Stimulated activated naive B cell treated with anti-CD40 and anti-IgM and Interleukin-4, amounts not matched to agents 10 μg/mL and 1 μg/mL and 100 μg/mL, for 72 hours (primary cell): ENCODE measurements at regions not wholly inside any gene's neighbourhood (a gene's known extent, or its start where the extent isn't known, plus 50 kb on each side); places are given as distances from the start of the nearest gene placed in this dataset.

Experiments used
- ATAC-seq, 2 donors: fragments of 150-1000 bp; cut with Tn5 transposase; replicated peaks; 2 replicates each; pipeline ENCODE4 v1.10.0; 2021; ENCODE audit warnings: moderate library complexity in 1 of 2
- DNase-seq: peaks from one replicate; pipeline ENCODE4 v3.0.0; 2021
- H3K27ac Mint-ChIP-seq: one replicate; pipeline ENCODE4 v1.8.0; 2022; ENCODE audit warnings: mild to moderate bottlenecking, mixed read lengths
- H3K27me3 Mint-ChIP-seq, 2 donors: one replicate each; pipeline ENCODE4 v1.8.0; 2022; ENCODE audit warnings: mixed read lengths in 2 of 2
- H3K36me3 Mint-ChIP-seq, 2 donors: one replicate each; pipeline ENCODE4 v1.8.0; 2022; ENCODE audit warnings: mixed read lengths in 2 of 2, mild to moderate bottlenecking in 1 of 2
- H3K4me1 Mint-ChIP-seq, 2 donors: one replicate each; pipeline ENCODE4 v1.8.0; 2022; ENCODE audit warnings: mixed read lengths in 2 of 2, mild to moderate bottlenecking in 1 of 2
- H3K4me3 Mint-ChIP-seq, 2 donors: one replicate each; pipeline ENCODE4 v1.8.0; 2022; ENCODE audit warnings: mild to moderate bottlenecking in 2 of 2, mixed read lengths in 2 of 2, moderate library complexity in 1 of 2
- H3K9me3 Mint-ChIP-seq, 2 donors: one replicate each; pipeline ENCODE4 v1.8.0; 2022; ENCODE audit warnings: mixed read lengths in 2 of 2, mild to moderate bottlenecking in 1 of 2

DNA sequence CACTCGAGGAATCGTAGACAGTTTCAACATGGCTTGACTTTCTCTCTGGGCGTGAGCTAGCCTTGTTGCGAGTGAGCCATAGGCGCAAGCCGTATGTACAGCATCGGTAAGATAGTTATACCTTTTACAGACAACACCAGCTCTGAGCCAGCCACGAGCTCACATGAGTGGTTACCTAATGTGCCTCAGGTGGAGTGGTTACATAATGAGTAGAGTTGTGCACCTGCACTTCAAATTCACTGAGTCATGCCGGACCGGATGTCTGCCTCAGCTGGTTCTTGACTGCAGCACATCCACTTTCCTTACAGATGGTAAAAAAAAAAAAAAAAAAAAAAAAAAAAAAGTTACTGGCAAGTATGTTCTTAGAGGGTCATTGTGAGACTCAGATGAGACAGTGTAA, 360.4 kb upstream of the NR5A2 start:
- H3K36me3 Mint-ChIP-seq = no peaks in the 10 kb centered on the region
- ATAC-seq (no peak), DNase-seq (no peak)
- peaks cover 0 to 4% of the 10 kb centered on the region in 2 donors for H3K9me3 Mint-ChIP-seq
- H3K27ac Mint-ChIP-seq = no peak overlapping the region
- no peak overlapping the region for H3K4me3 Mint-ChIP-seq
- H3K27me3 Mint-ChIP-seq = peaks cover 4 to 6% of the 10 kb centered on the region in 2 donors
- peaks cover 0 to 3% of the 10 kb centered on the region in 2 donors for H3K4me1 Mint-ChIP-seq

DNA sequence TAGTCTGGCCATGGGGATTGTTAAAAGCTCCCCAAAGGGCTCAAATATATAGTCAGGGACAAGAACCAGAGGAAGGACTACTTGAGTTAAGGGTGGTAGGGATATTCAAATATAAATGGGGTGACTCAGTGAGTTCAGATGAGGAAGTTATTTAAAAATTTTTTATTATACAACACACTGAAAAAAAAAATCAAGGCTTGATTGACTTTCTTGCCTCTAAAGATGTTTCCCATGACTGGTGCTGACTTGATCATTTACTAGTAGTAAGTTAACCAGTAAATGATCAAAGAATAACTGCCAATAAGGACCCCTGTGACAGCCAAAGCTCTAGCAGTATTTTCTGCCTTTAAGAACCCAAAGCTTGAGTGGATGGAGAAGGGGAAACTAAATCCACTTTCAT, 357.6 kb upstream of the NR5A2 start:
- H3K9me3 Mint-ChIP-seq = peaks cover 0 to 7% of the 10 kb centered on the region in 2 donors
- peaks cover 0 to 3% of the 10 kb centered on the region in 2 donors for H3K4me1 Mint-ChIP-seq
- H3K36me3 Mint-ChIP-seq = peaks cover 0 to 3% of the 10 kb centered on the region in 2 donors
- DNase-seq (no peak), ATAC-seq (no peak)
- no peak overlapping the region for H3K4me3 Mint-ChIP-seq
- H3K27me3 Mint-ChIP-seq = peaks cover 6% of the 10 kb centered on the region in 2 donors
- H3K27ac Mint-ChIP-seq = no peak overlapping the region

GRCh38 chr1:199671684-199672083, 355.8 kb upstream of the NR5A2 start:
- Mint-ChIP-seq H3K36me3 (peaks cover 0 to 3% of the 10 kb centered on the region in 2 donors), H3K4me3 (no peak overlapping the region), H3K27ac (no peak overlapping the region), H3K4me1 (peaks cover 0 to 3% of the 10 kb centered on the region in 2 donors), H3K9me3 (peaks cover 0 to 7% of the 10 kb centered on the region in 2 donors), H3K27me3 (peaks cover 6 to 10% of the 10 kb centered on the region in 2 donors)
- DNase-seq (no peak), ATAC-seq (peak; percentile 63 to 88)

DNA sequence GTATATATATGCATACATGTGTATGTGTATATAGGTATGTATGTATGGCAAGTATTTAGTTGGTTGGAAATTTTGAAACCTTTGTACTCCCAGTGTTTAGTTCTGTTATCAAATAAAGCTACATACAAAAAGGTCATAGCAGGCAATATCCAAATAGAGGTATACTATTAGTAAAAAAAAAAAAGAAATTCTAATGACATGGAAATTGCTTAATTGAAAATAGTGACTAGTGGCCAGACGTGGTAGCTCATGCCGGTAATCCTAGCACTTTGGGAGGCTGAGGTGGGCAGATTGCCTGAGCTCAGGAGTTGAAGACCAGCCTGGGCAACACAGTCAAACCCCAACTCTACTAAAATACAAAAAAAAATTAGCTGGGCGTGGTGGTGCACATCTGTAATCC, 351.6 kb upstream of the NR5A2 start:
- Mint-ChIP-seq H3K36me3 (peaks cover 0 to 3% of the 10 kb centered on the region in 2 donors), H3K27me3 (peaks cover 0 to 6% of the 10 kb centered on the region in 2 donors)
- no peak for ATAC-seq

GRCh38 chr1:199678771-199679170, 348.7 kb upstream of the NR5A2 start:
- H3K27ac Mint-ChIP-seq = no peak overlapping the region
- peaks cover 0 to 6% of the 10 kb centered on the region in 2 donors for H3K27me3 Mint-ChIP-seq

More for the DNA sequence above, 351.6 kb upstream of the NR5A2 start:
- no peak for DNase-seq
- H3K4me1 Mint-ChIP-seq = no peaks in the 10 kb centered on the region
- no peak overlapping the region for H3K27ac Mint-ChIP-seq
- peaks cover 0 to 7% of the 10 kb centered on the region in 2 donors for H3K9me3 Mint-ChIP-seq
- no peak overlapping the region for H3K4me3 Mint-ChIP-seq

GRCh38 chr1:199682081-199682480, 345.4 kb upstream of the NR5A2 start:
- no peaks in the 10 kb centered on the region for H3K9me3 Mint-ChIP-seq
- H3K27ac Mint-ChIP-seq = no peak overlapping the region
- no peak for ATAC-seq
- no peak overlapping the region for H3K4me3 Mint-ChIP-seq
- H3K4me1 Mint-ChIP-seq = no peaks in the 10 kb centered on the region
- H3K36me3 Mint-ChIP-seq = no peaks in the 10 kb centered on the region
- no peak for DNase-seq
- H3K27me3 Mint-ChIP-seq = peaks cover 5 to 6% of the 10 kb centered on the region in 2 donors

More at GRCh38 chr1:199678771-199679170, 348.7 kb upstream of the NR5A2 start:
- ATAC-seq = no peak
- Mint-ChIP-seq H3K36me3 (no peaks in the 10 kb centered on the region), H3K4me3 (no peak overlapping the region), H3K9me3 (no peaks in the 10 kb centered on the region), H3K4me1 (no peaks in the 10 kb centered on the region)
- no peak for DNase-seq

- Mint-ChIP-seq H3K36me3 (no peaks in the 10 kb centered on the region), H3K9me3 (no peaks in the 10 kb centered on the region), H3K4me1 (no peaks in the 10 kb centered on the region), H3K27ac (no peak overlapping the region), H3K27me3 (peaks cover 6 to 22% of the 10 kb centered on the region in 2 donors), H3K4me3 (no peak overlapping the region)
- peak; percentile 74 to 83 for ATAC-seq
- no peak for DNase-seq
Measured at GRCh38 chr1:199684686-199685273, 342.7 kb upstream of the NR5A2 start.

DNA sequence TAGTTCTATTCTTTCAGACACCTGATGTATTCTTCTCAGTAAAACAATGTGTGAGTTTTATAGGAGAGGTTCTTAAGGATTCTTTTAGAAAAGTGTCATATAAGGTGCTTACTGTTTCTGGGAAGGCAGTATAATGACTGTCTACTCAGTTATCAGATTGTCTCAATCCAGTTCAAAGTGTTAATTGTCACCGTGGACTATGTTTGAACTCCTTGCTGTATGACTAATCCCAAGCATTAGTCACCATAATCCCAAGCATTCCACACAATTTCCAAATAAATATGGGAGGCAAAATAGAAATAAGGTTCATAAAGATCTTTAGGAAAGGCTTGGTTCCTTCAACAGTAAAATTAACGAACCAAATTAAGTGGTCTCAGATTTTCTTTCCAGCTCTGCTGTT, 342.1 kb upstream of the NR5A2 start:
- DNase-seq (no peak), ATAC-seq (no peak)
- Mint-ChIP-seq H3K9me3 (no peaks in the 10 kb centered on the region), H3K4me3 (no peak overlapping the region), H3K4me1 (peaks cover 0 to 2% of the 10 kb centered on the region in 2 donors), H3K36me3 (no peaks in the 10 kb centered on the region), H3K27ac (no peak overlapping the region), H3K27me3 (peaks cover 6 to 23% of the 10 kb centered on the region in 2 donors)

GRCh38 chr1:199687321-199687720, 340.2 kb upstream of the NR5A2 start:
- H3K9me3 Mint-ChIP-seq = no peaks in the 10 kb centered on the region
- no peak overlapping the region for H3K27ac Mint-ChIP-seq
- DNase-seq (no peak), ATAC-seq (no peak)
- no peaks in the 10 kb centered on the region for H3K36me3 Mint-ChIP-seq
- peaks cover 0 to 6% of the 10 kb centered on the region in 2 donors for H3K4me1 Mint-ChIP-seq
- peaks cover 13 to 31% of the 10 kb centered on the region in 2 donors for H3K27me3 Mint-ChIP-seq
- H3K4me3 Mint-ChIP-seq = no peak overlapping the region

GRCh38 chr1:199688133-199688676, 339.3 kb upstream of the NR5A2 start:
- H3K4me1 Mint-ChIP-seq = peaks cover 0 to 6% of the 10 kb centered on the region in 2 donors
- H3K9me3 Mint-ChIP-seq = no peaks in the 10 kb centered on the region
- peaks cover 20 to 38% of the 10 kb centered on the region in 2 donors for H3K27me3 Mint-ChIP-seq
- H3K36me3 Mint-ChIP-seq = no peaks in the 10 kb centered on the region
- H3K4me3 Mint-ChIP-seq = no peak overlapping the region
- no peak for DNase-seq
- no peak for ATAC-seq
- H3K27ac Mint-ChIP-seq = no peak overlapping the region

- H3K9me3 Mint-ChIP-seq = no peaks in the 10 kb centered on the region
- H3K27ac Mint-ChIP-seq = no peak overlapping the region
- peaks cover 26 to 43% of the 10 kb centered on the region in 2 donors for H3K27me3 Mint-ChIP-seq
- peaks cover 0 to 6% of the 10 kb centered on the region in 2 donors for H3K4me1 Mint-ChIP-seq
- H3K4me3 Mint-ChIP-seq = no peak overlapping the region
- no peaks in the 10 kb centered on the region for H3K36me3 Mint-ChIP-seq
- DNase-seq = no peak
- no peak for ATAC-seq
Measured at GRCh38 chr1:199688774-199689173, 338.7 kb upstream of the NR5A2 start.

- H3K27me3 Mint-ChIP-seq = peaks cover 40 to 50% of the 10 kb centered on the region in 2 donors
- H3K36me3 Mint-ChIP-seq = no peaks in the 10 kb centered on the region
- no peak for DNase-seq
- H3K9me3 Mint-ChIP-seq = peaks cover 0 to 1% of the 10 kb centered on the region in 2 donors
- no peak overlapping the region for H3K27ac Mint-ChIP-seq
- H3K4me3 Mint-ChIP-seq = no peak overlapping the region
- H3K4me1 Mint-ChIP-seq = peaks cover 0 to 6% of the 10 kb centered on the region in 2 donors
- ATAC-seq = no peak
Measured at GRCh38 chr1:199690496-199690895, 337.0 kb upstream of the NR5A2 start.

DNA sequence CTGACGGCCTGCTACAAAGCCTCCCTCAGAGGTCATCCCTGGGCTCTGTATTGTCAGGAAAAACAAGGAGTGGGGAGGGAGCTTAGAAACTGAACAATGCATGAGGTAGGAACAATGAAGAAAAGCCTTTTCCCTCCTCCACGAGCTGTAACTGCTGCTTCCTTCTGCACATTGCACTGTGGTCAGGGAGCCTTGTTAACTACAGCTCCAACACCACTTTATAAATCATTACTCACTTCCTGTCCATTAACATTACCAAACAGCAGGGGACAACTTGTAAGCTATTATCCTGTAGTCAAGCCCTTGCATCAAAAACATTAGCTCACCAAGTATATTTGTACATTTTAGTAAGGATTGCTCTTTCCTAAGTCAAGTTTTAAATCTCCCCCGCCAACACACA, 336.0 kb upstream of the NR5A2 start:
- no peak for DNase-seq
- peaks cover 36 to 46% of the 10 kb centered on the region in 2 donors for H3K27me3 Mint-ChIP-seq
- peaks cover 0 to 6% of the 10 kb centered on the region in 2 donors for H3K4me1 Mint-ChIP-seq

DNA sequence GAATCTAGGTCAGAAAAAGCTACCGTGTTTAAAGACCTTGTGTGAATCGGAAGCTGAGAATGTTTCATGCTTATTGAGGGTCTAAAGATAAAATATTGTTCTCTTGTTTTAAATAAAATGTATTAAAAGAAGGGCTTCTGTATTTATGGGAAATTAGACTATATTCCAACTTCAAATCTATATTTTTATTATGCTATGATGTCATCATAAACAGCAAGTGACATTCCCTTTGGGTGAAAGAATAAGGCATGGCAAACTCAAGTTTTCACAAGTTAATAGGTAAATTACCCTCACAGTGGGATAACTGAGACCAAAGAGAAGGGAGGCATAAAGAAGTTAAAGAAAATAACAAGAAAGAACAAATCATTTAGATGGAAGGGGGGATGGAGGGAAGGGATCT, 333.8 kb upstream of the NR5A2 start:
- DNase-seq = no peak
- Mint-ChIP-seq H3K4me1 (peaks cover 0 to 10% of the 10 kb centered on the region in 2 donors), H3K27me3 (peaks cover 36 to 40% of the 10 kb centered on the region in 2 donors), H3K27ac (no peak overlapping the region), H3K4me3 (no peak overlapping the region), H3K9me3 (peaks cover 0 to 1% of the 10 kb centered on the region in 2 donors), H3K36me3 (no peaks in the 10 kb centered on the region)
- no peak for ATAC-seq

More for the DNA sequence above, 336.0 kb upstream of the NR5A2 start:
- H3K9me3 Mint-ChIP-seq = peaks cover 0 to 1% of the 10 kb centered on the region in 2 donors
- no peak for ATAC-seq
- no peak overlapping the region for H3K4me3 Mint-ChIP-seq
- no peak overlapping the region for H3K27ac Mint-ChIP-seq
- H3K36me3 Mint-ChIP-seq = no peaks in the 10 kb centered on the region

DNA sequence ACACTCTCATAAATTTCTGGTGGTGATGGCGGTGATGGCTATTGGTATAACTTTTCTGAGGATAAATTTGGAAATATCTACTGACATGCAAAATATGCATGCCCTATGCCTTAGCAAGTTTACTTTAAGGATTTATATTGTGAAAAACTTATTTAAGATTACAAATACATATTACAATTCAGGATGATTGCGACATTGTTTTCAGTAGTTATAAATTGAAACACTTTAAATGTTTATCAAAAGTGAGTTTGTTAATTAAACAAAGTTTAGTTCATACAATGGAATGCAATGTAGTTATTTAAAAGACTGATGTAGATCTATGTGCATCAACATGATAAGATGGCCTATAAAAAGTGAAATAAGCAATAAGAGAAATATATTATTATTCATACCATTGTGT, 331.3 kb upstream of the NR5A2 start:
- Mint-ChIP-seq H3K27me3 (peaks cover 35 to 41% of the 10 kb centered on the region in 2 donors), H3K4me1 (peaks cover 0 to 4% of the 10 kb centered on the region in 2 donors), H3K4me3 (no peak overlapping the region), H3K27ac (no peak overlapping the region), H3K36me3 (no peaks in the 10 kb centered on the region), H3K9me3 (peaks cover 0 to 1% of the 10 kb centered on the region in 2 donors)
- ATAC-seq = no peak
- no peak for DNase-seq
